H1 (cell line): ENCODE measurements at regions not wholly inside any gene's neighbourhood (a gene's known extent, or its start where the extent isn't known, plus 50 kb on each side); places are given as distances from the start of the nearest gene placed in this dataset.

Experiments
- CTCF ChIA-PET: fragments of 300-600 bp; sonication (Branson Sonifier 250); formaldehyde crosslinking; loops from one replicate; lab custom pipeline; 2021; ENCODE audit not compliant: partially characterized antibody; lab: Charles Lee
- POLR2A ChIA-PET: fragments of 300-600 bp; sonication (Branson Sonifier 250); formaldehyde crosslinking; loops from one replicate; lab custom pipeline; 2021; ENCODE audit warnings: inconsistent platforms; ENCODE audit not compliant: partially characterized antibody; lab: Charles Lee
- DNase-seq, 2 experiments: peaks; one replicate each; pipeline versions ENCODE4 v3.0.0 to v3.0.0-alpha.2; 2010 to 2022; ENCODE audit warnings: low spot score in 2 of 2, low read depth in 1 of 2, mixed read lengths in 1 of 2
- FAIRE-seq: peaks from 2 replicates; lab custom pipeline; 2011; peaks lifted over from hg19 to GRCh38; lab: Jason Lieb, UNC
- H2AFZ ChIP-seq: 2 replicates; pipeline ENCODE4 v1.8.1; 2012; ENCODE audit warnings: low read length, inconsistent platforms
- H2AK5ac ChIP-seq: 2 replicates; pipeline ENCODE4 v1.6.1; 2013; ENCODE audit warnings: low read depth, low read length
- H2BK120ac ChIP-seq: replicated peaks from 2 replicates; pipeline ENCODE3; 2013; ENCODE audit warnings: low read depth, low read length, inconsistent platforms
- H2BK12ac ChIP-seq: 2 replicates; pipeline ENCODE4 v1.6.1; 2013; ENCODE audit warnings: low read depth, low read length
- H2BK15ac ChIP-seq: 2 replicates; pipeline ENCODE4 v1.6.1; 2013; ENCODE audit warnings: low read length
- H2BK20ac ChIP-seq: 2 replicates; pipeline ENCODE4 v1.6.1; 2013; ENCODE audit warnings: low read length
- H2BK5ac ChIP-seq: 2 replicates; pipeline ENCODE4 v1.6.1; 2013; ENCODE audit warnings: low read depth, low read length
- H3K14ac ChIP-seq: 2 replicates; pipeline ENCODE4 v1.6.1; 2013; ENCODE audit warnings: inconsistent platforms; ENCODE audit not compliant: insufficient read length
- H3K18ac ChIP-seq: 2 replicates; pipeline ENCODE4 v1.6.1; 2013; ENCODE audit warnings: low read length; ENCODE audit errors: extremely low read depth
- H3K23ac ChIP-seq: 2 replicates; pipeline ENCODE4 v1.6.1; 2013; ENCODE audit warnings: inconsistent platforms; ENCODE audit not compliant: insufficient read length
- H3K23me2 ChIP-seq: 2 replicates; pipeline ENCODE4 v1.6.1; 2013; ENCODE audit warnings: low read depth, low read length
- H3K27ac ChIP-seq: 2 replicates; pipeline ENCODE4 v1.6.1; 2011; ENCODE audit warnings: low read depth, low read length, inconsistent platforms
- H3K27me3 ChIP-seq, 4 experiments: replicated peaks in 1 of 4; 1 replicate in 1 of 4; 2 replicates in 3 of 4; pipeline versions ENCODE4 v1.6.1 to v1.8.1; 2011 to 2013; ENCODE audit warnings: low read length in 3 of 4, mild to moderate bottlenecking in 3 of 4, inconsistent platforms in 2 of 4, mixed read lengths in 2 of 4, moderate library complexity in 1 of 4; ENCODE audit not compliant: control insufficient read depth in 3 of 4, insufficient read depth in 3 of 4; ENCODE audit errors: extremely low read depth in 1 of 4
- H3K36me3 ChIP-seq, 4 experiments: 2 replicates each; pipeline versions ENCODE4 v1.6.1 to v1.8.1; 2011 to 2013; ENCODE audit warnings: mild to moderate bottlenecking in 4 of 4, low read length in 3 of 4, moderate library complexity in 2 of 4, control low read depth in 1 of 4, inconsistent platforms in 1 of 4; ENCODE audit not compliant: insufficient read depth in 4 of 4, control insufficient read depth in 2 of 4
- H3K4ac ChIP-seq: replicated peaks from 2 replicates; pipeline ENCODE3; 2013; ENCODE audit warnings: low read length, low read depth, mixed read lengths, inconsistent platforms; ENCODE audit not compliant: insufficient read length
- H3K4me1 ChIP-seq, 4 experiments: replicated peaks in 1 of 4; 1 replicate in 1 of 4; 2 replicates in 3 of 4; pipeline versions ENCODE4 v1.6.1 to v1.8.1; 2011 to 2013; ENCODE audit warnings: low read length in 3 of 4, inconsistent platforms in 2 of 4, mixed read lengths in 1 of 4; ENCODE audit not compliant: insufficient read depth in 4 of 4, control insufficient read depth in 3 of 4
- H3K4me2 ChIP-seq, 2 experiments: 2 replicates each; pipeline versions ENCODE4 v1.6.1 to v1.8.1; 2011 to 2013; ENCODE audit warnings: low read depth in 2 of 2, low read length in 2 of 2, control low read depth in 1 of 2, inconsistent platforms in 1 of 2, mild to moderate bottlenecking in 1 of 2; ENCODE audit not compliant: insufficient read depth in 1 of 2
- H3K4me3 ChIP-seq, 4 experiments: fragments of 200-600, 300-600 bp in 1 of 4; sonication (generic), shearing (Covaris generic), sonication (Bioruptor Twin) in 1 of 4; 2 replicates each; pipeline versions ENCODE4 v1.5.1 to v1.8.1; 2011 to 2016; ENCODE audit warnings: low read length in 4 of 4, low read depth in 3 of 4, control low read depth in 2 of 4, inconsistent platforms in 2 of 4, mild to moderate bottlenecking in 2 of 4, mixed read lengths in 1 of 4, moderate library complexity in 1 of 4; ENCODE audit not compliant: insufficient read depth in 2 of 4; ENCODE audit errors: extremely low read depth in 1 of 4
- H3K56ac ChIP-seq: replicated peaks from 2 replicates; pipeline ENCODE3; 2013; ENCODE audit warnings: low read depth, mild to moderate bottlenecking, mixed read lengths, low read length, inconsistent platforms; ENCODE audit not compliant: insufficient read length
- H3K79me1 ChIP-seq: 2 replicates; pipeline ENCODE4 v1.6.1; 2013; ENCODE audit warnings: low read depth, low read length, control low read depth
- H3K79me2 ChIP-seq, 2 experiments: 2 replicates each; pipeline versions ENCODE4 v1.6.1 to v1.8.1; 2012 to 2013; ENCODE audit warnings: low read length in 2 of 2, mild to moderate bottlenecking in 2 of 2, inconsistent platforms in 1 of 2; ENCODE audit not compliant: insufficient read depth in 2 of 2, control insufficient read depth in 1 of 2
- H3K9ac ChIP-seq, 4 experiments: replicated peaks in 1 of 4; 1 replicate in 1 of 4; 2 replicates in 3 of 4; pipeline versions ENCODE4 v1.6.1 to v1.8.1; 2011 to 2013; ENCODE audit warnings: low read depth in 3 of 4, low read length in 3 of 4, control low read depth in 2 of 4, mild to moderate bottlenecking in 2 of 4, moderate library complexity in 2 of 4, inconsistent platforms in 1 of 4; ENCODE audit errors: extremely low read depth in 1 of 4
- H3K9me3 ChIP-seq, 2 experiments: 2 replicates each; pipeline versions ENCODE4 v1.6.1 to v1.8.1; 2012 to 2013; ENCODE audit warnings: mild to moderate bottlenecking in 2 of 2, moderate library complexity in 2 of 2, control low read depth in 1 of 2, inconsistent platforms in 1 of 2, low read depth in 1 of 2, low read length in 1 of 2, mixed read lengths in 1 of 2; ENCODE audit not compliant: insufficient read depth in 2 of 2
- H4K20me1 ChIP-seq, 2 experiments: replicated peaks in 1 of 2; 2 replicates each; pipeline versions ENCODE3 to v1.8.1; 2011 to 2013; ENCODE audit warnings: inconsistent platforms in 2 of 2, low read length in 2 of 2, mild to moderate bottlenecking in 1 of 2; ENCODE audit not compliant: insufficient read depth in 2 of 2, control insufficient read depth in 1 of 2
- H4K5ac ChIP-seq: 2 replicates; pipeline ENCODE4 v1.6.1; 2013; ENCODE audit warnings: low read length, low read depth, mixed read lengths, inconsistent platforms; ENCODE audit not compliant: insufficient read length
- H4K8ac ChIP-seq: 2 replicates; pipeline ENCODE4 v1.8.0; 2013; ENCODE audit warnings: mild to moderate bottlenecking, moderate library complexity, low read length, inconsistent platforms; ENCODE audit not compliant: insufficient read depth; ENCODE audit errors: extremely low read depth
- H4K91ac ChIP-seq: replicated peaks from 2 replicates; pipeline ENCODE3; 2013; ENCODE audit warnings: low read length, mixed read lengths, inconsistent platforms; ENCODE audit not compliant: insufficient read length
- HDAC6 ChIP-seq: IDR thresholded peaks from one replicate; pipeline ENCODE4 v1.7.1; 2012; ENCODE audit warnings: low read depth, mild to moderate bottlenecking, inconsistent platforms, low read length, moderate library complexity
- MAFK ChIP-seq: IDR thresholded peaks from 2 replicates; pipeline ENCODE4 v1.6.1; 2012; ENCODE audit warnings: low read depth, mild to moderate bottlenecking, improper control_type of control experiment, low read length
- POLR2AphosphoS5 ChIP-seq: IDR thresholded peaks from 2 replicates; pipeline ENCODE4 v1.6.1; 2011; ENCODE audit warnings: low read depth, low read length
- WGBS, 2 experiments: shearing (Covaris generic) in 1 of 2; methylation state at CpG; one replicate each; pipeline versions ENCODE4 v1.1.6 to v1.1.7; 2013 to 2015; ENCODE audit warnings: low lambda C conversion rate in 2 of 2, mixed read lengths in 2 of 2, inconsistent platforms in 1 of 2, low coverage in 1 of 2, missing lambda C conversion rate in 1 of 2; ENCODE audit not compliant: insufficient replicate concordance in 2 of 2, insufficient coverage in 1 of 2, insufficient read length in 1 of 2; ENCODE audit errors: extremely low coverage in 1 of 2, missing lambda C conversion rate in 1 of 2; 5-methylcytosine and 5-hydroxymethylcytosine counted together
- TF ChIP-seq, protein P1 (sequence below), 3 experiments: IDR thresholded peaks; 1 replicate in 2 of 3; 2 replicates in 1 of 3; pipeline versions ENCODE4 v1.5.1 to v1.6.1; 2011; ENCODE audit warnings: low read length in 3 of 3, mild to moderate bottlenecking in 3 of 3, inconsistent platforms in 2 of 3, low read depth in 1 of 3, moderate library complexity in 1 of 3; ENCODE audit not compliant: insufficient read depth in 1 of 3; ENCODE audit errors: control extremely low read depth in 1 of 3

DNA sequence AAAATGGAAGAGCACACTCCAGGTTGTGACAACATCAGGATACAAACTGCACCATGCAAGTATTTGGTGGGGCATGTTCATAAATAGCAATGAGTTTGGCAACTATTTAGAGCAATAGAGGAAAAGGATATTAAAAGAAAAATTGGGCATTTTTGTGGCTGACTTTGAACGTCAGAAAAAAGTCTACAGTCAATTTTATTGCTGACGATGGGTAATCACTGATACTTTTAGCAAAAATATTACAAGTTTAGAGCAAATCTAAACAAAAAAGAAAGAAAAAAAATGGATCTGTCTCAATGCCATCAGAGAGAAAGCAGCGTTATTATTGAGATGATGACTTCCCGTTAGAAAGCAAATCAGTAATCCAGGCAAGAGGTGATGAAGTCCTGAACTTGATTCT, 65.2 kb downstream of the CGGBP1 start:
- Histone ChIP-seq H2BK15ac (no peak overlapping the region), H3K79me2 (no peaks in the 10 kb centered on the region), H2BK20ac (no peak overlapping the region), H2AFZ (no peak overlapping the region), H3K14ac (no peak overlapping the region), H3K56ac (no peak overlapping the region), H3K9ac (no peak overlapping the region), H3K9me3 (no peaks in the 10 kb centered on the region), H3K79me1 (no peaks in the 10 kb centered on the region), H3K27me3 (no peaks in the 10 kb centered on the region), H4K5ac (no peak overlapping the region), H4K20me1 (no peaks in the 10 kb centered on the region), H3K27ac (no peak overlapping the region), H2BK120ac (no peak overlapping the region), H4K91ac (no peak overlapping the region)
- FAIRE-seq: no peak
- 94% methylated on average over 4 of the region's 4 CpGs; no CpG with 5 or more reads in 1 of the 2 experiments for WGBS, 2 experiments
- CTCF ChIA-PET: no interaction called here
- no peak for TF ChIP-seq MAFK
- no peak for TF ChIP-seq HDAC6
- TF ChIP-seq, protein P1, sequence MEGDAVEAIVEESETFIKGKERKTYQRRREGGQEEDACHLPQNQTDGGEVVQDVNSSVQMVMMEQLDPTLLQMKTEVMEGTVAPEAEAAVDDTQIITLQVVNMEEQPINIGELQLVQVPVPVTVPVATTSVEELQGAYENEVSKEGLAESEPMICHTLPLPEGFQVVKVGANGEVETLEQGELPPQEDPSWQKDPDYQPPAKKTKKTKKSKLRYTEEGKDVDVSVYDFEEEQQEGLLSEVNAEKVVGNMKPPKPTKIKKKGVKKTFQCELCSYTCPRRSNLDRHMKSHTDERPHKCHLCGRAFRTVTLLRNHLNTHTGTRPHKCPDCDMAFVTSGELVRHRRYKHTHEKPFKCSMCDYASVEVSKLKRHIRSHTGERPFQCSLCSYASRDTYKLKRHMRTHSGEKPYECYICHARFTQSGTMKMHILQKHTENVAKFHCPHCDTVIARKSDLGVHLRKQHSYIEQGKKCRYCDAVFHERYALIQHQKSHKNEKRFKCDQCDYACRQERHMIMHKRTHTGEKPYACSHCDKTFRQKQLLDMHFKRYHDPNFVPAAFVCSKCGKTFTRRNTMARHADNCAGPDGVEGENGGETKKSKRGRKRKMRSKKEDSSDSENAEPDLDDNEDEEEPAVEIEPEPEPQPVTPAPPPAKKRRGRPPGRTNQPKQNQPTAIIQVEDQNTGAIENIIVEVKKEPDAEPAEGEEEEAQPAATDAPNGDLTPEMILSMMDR (IDR thresholded peaks at IDR 0.05; ENCODE audit: control extremely low read depth in 1 of 3, insufficient read depth in 1 of 3, low read depth in 1 of 3, low read length in 3 of 3): no peak
- no peak for TF ChIP-seq POLR2AphosphoS5
- TF ChIP-seq, all 59 proteins: peak for 0
- no peak overlapping the region for H2BK12ac ChIP-seq
- no peaks in the 10 kb centered on the region for H3K36me3 ChIP-seq
- H2BK5ac ChIP-seq: no peak overlapping the region
- H3K18ac ChIP-seq: no peak overlapping the region
- POLR2A ChIA-PET: no interaction called here
- DNase-seq: no peak
- no peaks in the 10 kb centered on the region for H3K23me2 ChIP-seq
- no peaks in the 10 kb centered on the region for H3K4me1 ChIP-seq
- H3K4me3 ChIP-seq: no peak overlapping the region
- H3K4me2 ChIP-seq: no peak overlapping the region
- no peak overlapping the region for H3K4ac ChIP-seq
- H4K8ac ChIP-seq: no peak overlapping the region
- no peak overlapping the region for H2AK5ac ChIP-seq
- H3K23ac ChIP-seq: no peak overlapping the region
